ENCODE measurements at regions not wholly inside any gene's neighbourhood (a gene's known extent, or its start where the extent isn't known, plus 50 kb on each side); places are given as distances from the start of the nearest gene placed in this dataset.

DNA sequence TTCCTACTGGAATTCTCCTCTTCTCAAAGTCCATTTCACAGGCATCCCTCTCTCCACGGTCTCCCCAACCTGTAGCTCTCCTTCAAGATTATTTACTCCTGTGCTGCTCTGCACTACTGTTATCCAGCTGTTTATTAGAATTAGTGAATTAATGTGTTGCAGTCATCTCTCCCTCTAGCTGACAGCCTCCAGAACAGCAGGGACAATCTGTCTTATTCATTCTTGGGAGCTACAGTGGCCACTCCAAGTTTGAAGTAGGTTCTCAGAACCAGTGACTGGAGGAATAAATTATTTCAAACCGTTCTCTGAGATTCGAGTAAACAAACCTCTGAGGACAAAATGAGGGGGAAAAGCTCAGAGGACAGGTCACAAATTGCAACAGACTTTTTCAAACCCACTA, 330.9 kb downstream of the RRAGC start:
- no peak for ATAC-seq (ENCODE audit: low read depth)
- Histone ChIP-seq H3K27me3 (ENCODE audit: insufficient read depth, poor library complexity, severe bottlenecking) (peaks cover 16% of the 10 kb centered on the region), H3K27ac (ENCODE audit: poor library complexity, severe bottlenecking) (no peak overlapping the region), H3K4me3 (ENCODE audit: severe bottlenecking) (no peak overlapping the region), H3K4me1 (ENCODE audit: insufficient read depth, poor library complexity, severe bottlenecking) (no peaks in the 10 kb centered on the region), H3K36me3 (ENCODE audit: low read depth) (no peaks in the 10 kb centered on the region), H3K9me3 (ENCODE audit: severe bottlenecking) (no peaks in the 10 kb centered on the region)
- TF ChIP-seq, protein P1, sequence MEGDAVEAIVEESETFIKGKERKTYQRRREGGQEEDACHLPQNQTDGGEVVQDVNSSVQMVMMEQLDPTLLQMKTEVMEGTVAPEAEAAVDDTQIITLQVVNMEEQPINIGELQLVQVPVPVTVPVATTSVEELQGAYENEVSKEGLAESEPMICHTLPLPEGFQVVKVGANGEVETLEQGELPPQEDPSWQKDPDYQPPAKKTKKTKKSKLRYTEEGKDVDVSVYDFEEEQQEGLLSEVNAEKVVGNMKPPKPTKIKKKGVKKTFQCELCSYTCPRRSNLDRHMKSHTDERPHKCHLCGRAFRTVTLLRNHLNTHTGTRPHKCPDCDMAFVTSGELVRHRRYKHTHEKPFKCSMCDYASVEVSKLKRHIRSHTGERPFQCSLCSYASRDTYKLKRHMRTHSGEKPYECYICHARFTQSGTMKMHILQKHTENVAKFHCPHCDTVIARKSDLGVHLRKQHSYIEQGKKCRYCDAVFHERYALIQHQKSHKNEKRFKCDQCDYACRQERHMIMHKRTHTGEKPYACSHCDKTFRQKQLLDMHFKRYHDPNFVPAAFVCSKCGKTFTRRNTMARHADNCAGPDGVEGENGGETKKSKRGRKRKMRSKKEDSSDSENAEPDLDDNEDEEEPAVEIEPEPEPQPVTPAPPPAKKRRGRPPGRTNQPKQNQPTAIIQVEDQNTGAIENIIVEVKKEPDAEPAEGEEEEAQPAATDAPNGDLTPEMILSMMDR (IDR thresholded peaks at IDR 0.05; ENCODE audit: poor library complexity, severe bottlenecking) = no peak
- no peak for DNase-seq (ENCODE audit: low spot score)

DNA sequence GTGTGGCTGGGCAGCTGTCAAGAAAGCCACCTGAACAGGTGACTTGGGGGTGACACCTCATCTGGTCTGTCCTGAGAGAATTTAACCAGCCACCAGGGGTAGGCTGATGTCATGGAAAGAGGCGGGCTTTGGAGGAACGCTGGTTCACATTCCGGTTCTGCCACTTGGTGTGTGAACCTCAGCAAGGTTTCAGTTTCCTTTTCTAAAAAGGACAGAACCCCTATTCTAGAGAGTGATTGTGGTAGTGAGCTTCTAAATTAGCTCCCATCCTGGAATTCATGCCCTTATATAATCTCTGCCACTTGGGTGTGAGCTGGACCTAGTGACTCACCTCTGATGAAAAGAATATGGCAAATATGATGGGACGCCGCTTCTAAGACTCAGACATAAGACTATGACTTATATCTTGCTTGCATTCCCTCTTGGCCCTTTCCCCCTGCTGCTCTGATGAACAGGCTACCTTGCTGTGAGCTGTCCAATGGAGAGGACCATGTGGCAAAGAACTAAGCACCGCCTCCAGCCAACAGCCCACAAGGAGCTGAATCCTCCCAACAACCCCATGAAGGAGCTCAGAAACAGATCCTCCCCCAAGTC, 332.1 kb downstream of the RRAGC start:
- no peaks in the 10 kb centered on the region for H3K9me3 ChIP-seq (ENCODE audit: severe bottlenecking)
- no peak for DNase-seq (ENCODE audit: low spot score)
- no peaks in the 10 kb centered on the region for H3K4me1 ChIP-seq (ENCODE audit: insufficient read depth, poor library complexity, severe bottlenecking)
- H3K36me3 ChIP-seq (ENCODE audit: low read depth) = no peaks in the 10 kb centered on the region
- peak; percentile 31; the same call in 2 of the 3 replicates for ATAC-seq (ENCODE audit: low read depth)
- no peak overlapping the region for H3K4me3 ChIP-seq (ENCODE audit: severe bottlenecking)
- H3K27me3 ChIP-seq (ENCODE audit: insufficient read depth, poor library complexity, severe bottlenecking) = peaks cover 16% of the 10 kb centered on the region
- no peak overlapping the region for H3K27ac ChIP-seq (ENCODE audit: poor library complexity, severe bottlenecking)
- TF ChIP-seq, protein P1 (IDR thresholded peaks at IDR 0.05; ENCODE audit: poor library complexity, severe bottlenecking) = no peak

DNA sequence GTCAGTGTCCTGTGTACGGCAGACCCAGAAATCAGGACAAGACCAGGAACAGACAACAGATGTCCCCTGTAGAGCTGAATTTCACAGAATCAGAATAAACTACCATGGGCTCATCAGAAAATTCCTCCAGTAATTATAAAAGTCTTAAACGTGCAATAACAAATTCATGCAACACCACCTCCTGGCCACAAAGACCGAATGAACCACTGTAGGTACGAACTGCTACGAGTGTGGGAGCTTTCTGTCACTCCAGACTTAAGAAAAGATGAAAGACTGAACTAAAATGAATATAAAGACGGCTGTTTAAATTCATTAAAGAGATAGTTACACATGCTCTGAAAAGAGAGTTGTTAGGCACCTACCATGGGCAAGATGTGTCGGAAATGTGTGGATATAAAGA, 333.5 kb downstream of the RRAGC start:
- ATAC-seq (ENCODE audit: low read depth) = no peak
- TF ChIP-seq, protein P1 (IDR thresholded peaks at IDR 0.05; ENCODE audit: poor library complexity, severe bottlenecking) = no peak
- Histone ChIP-seq H3K27me3 (ENCODE audit: insufficient read depth, poor library complexity, severe bottlenecking) (peaks cover 16% of the 10 kb centered on the region), H3K4me1 (ENCODE audit: insufficient read depth, poor library complexity, severe bottlenecking) (no peaks in the 10 kb centered on the region), H3K36me3 (ENCODE audit: low read depth) (no peaks in the 10 kb centered on the region), H3K9me3 (ENCODE audit: severe bottlenecking) (no peaks in the 10 kb centered on the region), H3K27ac (ENCODE audit: poor library complexity, severe bottlenecking) (no peak overlapping the region), H3K4me3 (ENCODE audit: severe bottlenecking) (no peak overlapping the region)
- DNase-seq (ENCODE audit: low spot score) = no peak

DNA sequence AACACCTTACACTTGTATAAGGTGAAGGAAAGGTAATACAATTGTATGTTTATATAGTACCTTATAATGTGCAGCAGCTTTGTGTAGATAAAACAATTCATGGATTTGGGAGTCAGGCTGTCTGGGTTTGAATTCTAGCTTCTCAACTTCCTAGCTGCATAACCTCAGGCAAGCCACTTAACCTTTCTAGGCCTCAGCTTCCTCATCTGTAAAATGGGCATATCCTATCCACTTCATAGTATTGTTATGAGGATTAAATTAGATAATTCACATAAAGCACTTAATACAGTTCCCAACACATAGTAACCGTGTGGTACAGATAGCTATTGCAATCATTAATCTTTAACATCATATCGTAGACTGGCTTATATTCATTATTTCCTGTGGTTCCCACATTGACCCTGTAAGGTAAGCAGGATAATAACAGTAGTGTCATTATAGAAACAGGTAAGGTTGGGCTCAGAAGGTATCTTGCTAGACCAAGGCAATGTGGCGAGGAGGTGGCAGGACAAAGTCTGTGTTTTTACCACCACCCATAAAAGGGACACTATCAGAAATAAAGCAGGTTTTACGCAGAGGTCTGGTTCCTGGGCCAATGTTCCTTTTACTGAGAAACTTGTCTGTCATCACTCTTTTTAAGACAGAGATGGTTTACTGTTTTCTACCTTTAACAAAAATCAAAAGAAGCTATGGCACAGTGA, 334.1 kb downstream of the RRAGC start:
- Histone ChIP-seq H3K4me3 (ENCODE audit: severe bottlenecking) (no peak overlapping the region), H3K27ac (ENCODE audit: poor library complexity, severe bottlenecking) (no peak overlapping the region), H3K4me1 (ENCODE audit: insufficient read depth, poor library complexity, severe bottlenecking) (no peaks in the 10 kb centered on the region), H3K36me3 (ENCODE audit: low read depth) (no peaks in the 10 kb centered on the region), H3K27me3 (ENCODE audit: insufficient read depth, poor library complexity, severe bottlenecking) (peaks cover 16% of the 10 kb centered on the region), H3K9me3 (ENCODE audit: severe bottlenecking) (no peaks in the 10 kb centered on the region)
- DNase-seq (ENCODE audit: low spot score) (no peak), ATAC-seq (ENCODE audit: low read depth) (no peak)
- TF ChIP-seq, protein P1 (IDR thresholded peaks at IDR 0.05; ENCODE audit: poor library complexity, severe bottlenecking) = no peak

Measured in RWPE2 (cell line).